Spleen (tissue), 7 donors: ENCODE measurements at regions not wholly inside any gene's neighbourhood (a gene's known extent, or its start where the extent isn't known, plus 50 kb on each side); places are given as distances from the start of the nearest gene placed in this dataset.

Experiments used
- POLR2AphosphoS5 ChIP-seq, 3 donors: sonication (generic); formaldehyde crosslinking; IDR thresholded peaks; one replicate each; pipeline ENCODE4 v1.5.1; 2017; ENCODE audit warnings: antibody characterized with exemption in 3 of 3
- TF ChIP-seq, protein P1 (sequence below), 11 experiments: fragments of 200-600 bp in 7 of 11; fragments of 450-650 bp in 4 of 11; sonication (generic) in 4 of 11; IDR thresholded peaks in 8 of 11; conservative IDR thresholded peaks in 3 of 11; 1 replicate in 7 of 11; 2 replicates in 4 of 11; pipeline versions ENCODE4 v1.4.0 to v1.8.0; 2016 to 2021; ENCODE audit warnings: antibody characterized with exemption in 11 of 11, inconsistent platforms in 4 of 11, mild to moderate bottlenecking in 1 of 11
- donor health status: DM: no; HTN: no; CAD: no; lungs with moderate emphysema.
- donor health status: DM: no; HTN: no; CAD: no.
- donor health status: DM: no; HTN: no; CAD: no.

GRCh38 chr2:57567245-57567644 is 479.4 kb upstream of the VRK2 start:
- TF ChIP-seq, protein P1, sequence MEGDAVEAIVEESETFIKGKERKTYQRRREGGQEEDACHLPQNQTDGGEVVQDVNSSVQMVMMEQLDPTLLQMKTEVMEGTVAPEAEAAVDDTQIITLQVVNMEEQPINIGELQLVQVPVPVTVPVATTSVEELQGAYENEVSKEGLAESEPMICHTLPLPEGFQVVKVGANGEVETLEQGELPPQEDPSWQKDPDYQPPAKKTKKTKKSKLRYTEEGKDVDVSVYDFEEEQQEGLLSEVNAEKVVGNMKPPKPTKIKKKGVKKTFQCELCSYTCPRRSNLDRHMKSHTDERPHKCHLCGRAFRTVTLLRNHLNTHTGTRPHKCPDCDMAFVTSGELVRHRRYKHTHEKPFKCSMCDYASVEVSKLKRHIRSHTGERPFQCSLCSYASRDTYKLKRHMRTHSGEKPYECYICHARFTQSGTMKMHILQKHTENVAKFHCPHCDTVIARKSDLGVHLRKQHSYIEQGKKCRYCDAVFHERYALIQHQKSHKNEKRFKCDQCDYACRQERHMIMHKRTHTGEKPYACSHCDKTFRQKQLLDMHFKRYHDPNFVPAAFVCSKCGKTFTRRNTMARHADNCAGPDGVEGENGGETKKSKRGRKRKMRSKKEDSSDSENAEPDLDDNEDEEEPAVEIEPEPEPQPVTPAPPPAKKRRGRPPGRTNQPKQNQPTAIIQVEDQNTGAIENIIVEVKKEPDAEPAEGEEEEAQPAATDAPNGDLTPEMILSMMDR (IDR thresholded peaks at IDR 0.05 in 8 of 11, conservative IDR thresholded peaks at IDR 0.05 in 3 of 11), result no peak
- TF ChIP-seq POLR2AphosphoS5 (IDR thresholded peaks at IDR 0.05), result no peak
